ENCODE measurements at regions not wholly inside any gene's neighbourhood (a gene's known extent, or its start where the extent isn't known, plus 50 kb on each side); places are given as distances from the start of the nearest gene placed in this dataset.

DNA sequence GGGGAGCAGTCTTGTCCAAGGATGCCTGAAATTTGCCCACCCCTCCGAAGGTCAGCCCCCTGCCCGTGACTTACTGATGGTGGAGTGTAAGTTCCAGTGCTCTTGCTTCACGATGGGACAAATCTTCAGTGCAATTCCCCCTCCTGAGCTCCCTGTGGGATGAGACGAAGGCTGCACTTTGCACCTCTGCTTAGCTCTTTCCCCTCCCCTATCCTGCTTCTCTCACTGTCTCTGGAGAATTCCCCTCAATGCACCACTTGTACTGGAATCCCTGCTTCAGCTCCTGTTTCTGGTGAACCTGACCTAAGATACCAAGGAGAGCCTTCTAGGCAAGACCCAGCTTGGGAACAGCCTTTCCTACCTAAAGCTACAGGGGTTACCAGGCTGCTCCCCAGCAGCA lies 122.9 kb upstream of the ZMIZ1 start:
- Mint-ChIP-seq H3K4me3 (no peak overlapping the region), H3K9me3 (peaks cover 0 to 13% (median 3%) of the 10 kb centered on the region in 11 donors), H3K36me3 (peaks cover 0 to 6% (median 0%) of the 10 kb centered on the region in 5 donors), H3K27me3 (peaks cover 0 to 4% (median 0%) of the 10 kb centered on the region in 5 donors), H3K4me1 (peaks cover 0 to 31% (median 25%) of the 10 kb centered on the region in 7 donors), H3K27ac (peak overlapping the region in 6 of 9 donors; percentile 45 to 92 (median 64))
- ChIA-PET CTCF (interaction anchor here (1.2 kb wide), 1 partner anchor 249 kb away, joined by 3 read pairs; no protein-coding TSS in a partner anchor), POLR2A (no interaction called here)
- Histone ChIP-seq H3K4me3 (ENCODE audit: low read length) (no peak overlapping the region), H3K27ac (ENCODE audit: low read depth, low read length) (no peak overlapping the region), H3K36me3 (ENCODE audit: control insufficient read depth in 2 of 3, insufficient read depth in 3 of 3, low read length in 3 of 3) (no peaks in the 10 kb centered on the region), H3K9me3 (ENCODE audit: control insufficient read depth in 2 of 3, low read length in 3 of 3) (peaks cover 0 to 3% (median 0%) of the 10 kb centered on the region in 3 experiments), H3K4me1 (ENCODE audit: control insufficient read depth in 2 of 2, insufficient read depth in 2 of 2, low read length in 2 of 2) (peaks cover 0 to 10% of the 10 kb centered on the region in 2 donors), H3K27me3 (ENCODE audit: control insufficient read depth in 2 of 2, insufficient read depth in 2 of 2, low read length in 2 of 2) (no peaks in the 10 kb centered on the region)
- DNase-seq (no peak), ATAC-seq (no peak)
- intact Hi-C loops (cut with micrococcal nuclease) = no loop called here

DNA sequence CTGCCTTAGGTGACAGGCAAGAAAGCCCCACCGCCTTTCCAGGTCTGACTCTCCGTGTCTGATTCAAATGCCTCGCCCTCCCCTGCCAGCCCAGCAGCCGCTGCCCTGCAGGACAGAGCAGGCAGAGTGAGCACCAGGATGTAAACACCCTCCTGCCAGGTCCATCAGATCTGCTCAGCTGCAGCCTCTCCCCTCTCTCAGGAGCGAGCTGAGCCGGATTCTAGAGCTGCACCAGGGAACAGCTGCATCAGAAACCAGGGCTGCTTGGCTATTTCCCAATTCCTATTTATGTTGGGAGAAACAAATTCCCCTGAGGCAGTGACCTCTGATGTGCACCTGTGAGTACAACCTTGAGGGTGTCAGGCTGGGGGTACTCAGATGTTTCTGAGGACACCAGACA lies 121.5 kb upstream of the ZMIZ1 start:
- Histone ChIP-seq H3K4me1 (ENCODE audit: control insufficient read depth in 2 of 2, insufficient read depth in 2 of 2, low read length in 2 of 2) (peaks cover 0 to 10% of the 10 kb centered on the region in 2 donors), H3K27ac (ENCODE audit: low read depth, low read length) (no peak overlapping the region), H3K4me3 (ENCODE audit: low read length) (no peak overlapping the region), H3K9me3 (ENCODE audit: control insufficient read depth in 2 of 3, low read length in 3 of 3) (peaks cover 0 to 3% (median 0%) of the 10 kb centered on the region in 3 experiments), H3K36me3 (ENCODE audit: control insufficient read depth in 2 of 3, insufficient read depth in 3 of 3, low read length in 3 of 3) (no peaks in the 10 kb centered on the region), H3K27me3 (ENCODE audit: control insufficient read depth in 2 of 2, insufficient read depth in 2 of 2, low read length in 2 of 2) (no peaks in the 10 kb centered on the region)
- Mint-ChIP-seq H3K27me3 (peaks cover 0 to 6% (median 0%) of the 10 kb centered on the region in 5 donors), H3K27ac (no peak overlapping the region), H3K4me3 (no peak overlapping the region), H3K9me3 (peaks cover 0 to 13% (median 3%) of the 10 kb centered on the region in 11 donors), H3K36me3 (peaks cover 0 to 6% (median 0%) of the 10 kb centered on the region in 5 donors), H3K4me1 (peaks cover 0 to 31% (median 25%) of the 10 kb centered on the region in 7 donors)
- ChIA-PET CTCF (no interaction called here), POLR2A (no interaction called here)
- no peak for ATAC-seq
- intact Hi-C loops (cut with micrococcal nuclease) = no loop called here
- DNase-seq = no peak

DNA sequence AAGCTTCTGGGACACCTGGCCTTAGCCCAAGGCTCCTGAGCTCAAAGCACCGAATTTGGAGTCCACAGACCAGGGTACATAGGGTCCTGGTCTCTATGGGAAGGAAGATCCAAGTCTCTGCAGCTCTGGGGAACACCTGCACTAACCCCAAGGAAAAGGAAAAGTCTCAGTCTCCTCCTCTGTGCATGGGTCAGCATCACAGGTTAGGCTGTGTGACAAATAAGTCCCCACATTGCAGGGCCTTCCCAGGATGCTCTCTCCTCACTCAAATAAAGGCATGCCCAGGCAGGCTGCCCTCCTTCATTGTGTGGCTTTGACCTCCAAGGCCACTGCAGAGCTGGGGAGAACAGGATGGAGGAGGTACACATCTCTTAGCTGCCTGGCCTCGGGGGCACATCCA lies 121.0 kb upstream of the ZMIZ1 start:
- Mint-ChIP-seq H3K27me3 (peaks cover 0 to 6% (median 0%) of the 10 kb centered on the region in 5 donors), H3K4me1 (peaks cover 0 to 31% (median 25%) of the 10 kb centered on the region in 7 donors), H3K4me3 (no peak overlapping the region), H3K27ac (no peak overlapping the region), H3K9me3 (peaks cover 0 to 10% (median 3%) of the 10 kb centered on the region in 11 donors), H3K36me3 (peaks cover 0 to 3% (median 0%) of the 10 kb centered on the region in 5 donors)
- Histone ChIP-seq H3K27me3 (ENCODE audit: control insufficient read depth in 2 of 2, insufficient read depth in 2 of 2, low read length in 2 of 2) (no peaks in the 10 kb centered on the region), H3K9me3 (ENCODE audit: control insufficient read depth in 2 of 3, low read length in 3 of 3) (peaks cover 0 to 2% (median 0%) of the 10 kb centered on the region in 3 experiments), H3K4me1 (ENCODE audit: control insufficient read depth in 2 of 2, insufficient read depth in 2 of 2, low read length in 2 of 2) (peaks cover 0 to 10% of the 10 kb centered on the region in 2 donors), H3K27ac (ENCODE audit: low read depth, low read length) (no peak overlapping the region), H3K4me3 (ENCODE audit: low read length) (no peak overlapping the region), H3K36me3 (ENCODE audit: control insufficient read depth in 2 of 3, insufficient read depth in 3 of 3, low read length in 3 of 3) (no peaks in the 10 kb centered on the region)
- ChIA-PET POLR2A (no interaction called here), CTCF (no interaction called here)
- DNase-seq = no peak
- intact Hi-C loops (cut with micrococcal nuclease) = no loop called here
- ATAC-seq = no peak

DNA sequence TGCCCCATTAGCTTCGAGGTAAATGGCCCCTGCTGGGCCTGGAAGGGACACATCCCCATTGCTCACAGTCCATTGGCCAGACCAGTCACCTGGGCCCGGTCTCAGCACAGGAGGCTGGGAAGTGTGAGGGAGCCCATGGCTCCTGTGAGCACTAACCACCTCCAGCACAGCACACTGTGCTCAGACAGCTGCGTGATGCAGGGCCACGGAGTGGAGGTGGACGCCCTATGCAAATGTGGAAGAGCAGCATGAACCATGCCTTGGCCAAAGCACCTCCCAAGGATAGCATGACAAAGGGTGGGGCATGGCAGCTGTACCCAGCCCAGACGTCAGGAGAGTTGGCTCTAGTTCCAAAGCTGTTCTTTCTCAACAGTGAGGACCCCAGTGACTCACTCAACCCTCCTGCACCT lies 120.1 kb upstream of the ZMIZ1 start:
- no peaks in the 10 kb centered on the region for H3K36me3 ChIP-seq (ENCODE audit: control insufficient read depth in 2 of 3, insufficient read depth in 3 of 3, low read length in 3 of 3)
- POLR2A ChIA-PET = no interaction called here
- H3K27ac Mint-ChIP-seq = no peak overlapping the region

DNA sequence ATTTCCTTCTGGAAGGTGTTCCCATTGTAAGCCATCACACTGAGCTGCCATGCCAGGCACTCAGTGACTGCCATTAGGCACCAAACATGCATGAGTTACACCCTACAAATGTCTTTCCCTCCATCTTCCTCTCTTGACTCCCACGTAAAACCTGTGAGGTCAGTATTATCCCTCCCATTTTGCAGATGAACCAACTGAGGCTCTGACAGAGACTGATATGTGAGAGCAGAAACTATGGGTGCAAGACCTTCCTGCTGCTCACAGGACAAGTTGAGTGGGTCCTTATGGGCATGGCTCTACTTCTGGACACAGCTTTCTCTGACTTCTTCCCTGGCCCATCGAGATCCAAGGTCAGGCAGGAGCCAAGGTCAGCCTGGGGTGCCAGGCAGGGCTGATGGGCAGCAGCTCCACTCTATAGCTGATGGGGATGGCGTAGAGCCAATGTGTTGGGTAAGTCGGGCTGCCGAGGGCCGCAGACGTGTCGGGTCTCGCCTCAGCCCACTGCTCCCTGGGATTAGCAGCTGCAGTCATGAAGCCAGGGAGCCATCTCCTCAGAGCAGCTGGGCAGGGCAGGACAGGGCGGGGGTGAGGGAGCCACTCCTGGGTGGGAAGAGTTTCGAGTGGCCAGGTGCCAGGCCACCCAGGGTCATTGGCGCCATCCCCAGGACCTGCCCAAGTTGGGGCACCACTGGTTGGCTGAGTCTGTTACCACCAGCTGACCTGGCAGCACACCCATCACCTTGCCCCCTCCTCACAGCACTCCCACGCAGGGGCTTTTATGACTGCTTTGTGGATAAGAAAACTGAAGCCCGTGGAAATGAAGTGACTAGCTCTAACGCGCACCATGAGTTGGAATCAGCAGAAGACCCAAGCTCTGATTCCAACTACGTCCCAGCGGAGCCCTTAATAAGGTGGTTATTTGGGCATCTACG lies 117.8 kb upstream of the ZMIZ1 start:
- DNase-seq (no peak), ATAC-seq (no peak)
- ChIA-PET CTCF (no interaction called here), POLR2A (interaction anchor here (0.7 kb wide), 1 partner anchor 14 kb away, joined by 3 read pairs; no protein-coding TSS in a partner anchor)
- Histone ChIP-seq H3K27me3 (ENCODE audit: control insufficient read depth in 2 of 2, insufficient read depth in 2 of 2, low read length in 2 of 2) (no peaks in the 10 kb centered on the region), H3K27ac (ENCODE audit: low read depth, low read length) (no peak overlapping the region), H3K9me3 (ENCODE audit: control insufficient read depth in 2 of 3, low read length in 3 of 3) (no peaks in the 10 kb centered on the region), H3K36me3 (ENCODE audit: control insufficient read depth in 2 of 3, insufficient read depth in 3 of 3, low read length in 3 of 3) (no peaks in the 10 kb centered on the region), H3K4me3 (ENCODE audit: low read length) (no peak overlapping the region), H3K4me1 (ENCODE audit: control insufficient read depth in 2 of 2, insufficient read depth in 2 of 2, low read length in 2 of 2) (no peaks in the 10 kb centered on the region)
- Mint-ChIP-seq H3K27ac (no peak overlapping the region), H3K9me3 (no peaks in the 10 kb centered on the region), H3K36me3 (no peaks in the 10 kb centered on the region), H3K4me1 (peaks cover 0 to 9% (median 4%) of the 10 kb centered on the region in 7 donors), H3K27me3 (peaks cover 0 to 2% (median 0%) of the 10 kb centered on the region in 5 donors), H3K4me3 (no peak overlapping the region)
- intact Hi-C loops (cut with micrococcal nuclease) = no loop called here

More for the DNA sequence above, 120.1 kb upstream of the ZMIZ1 start:
- intact Hi-C loops (cut with micrococcal nuclease) = no loop called here
- CTCF ChIA-PET = no interaction called here
- H3K27ac ChIP-seq (ENCODE audit: low read depth, low read length) = no peak overlapping the region
- no peaks in the 10 kb centered on the region for H3K27me3 ChIP-seq (ENCODE audit: control insufficient read depth in 2 of 2, insufficient read depth in 2 of 2, low read length in 2 of 2)
- H3K36me3 Mint-ChIP-seq = no peaks in the 10 kb centered on the region
- H3K4me3 Mint-ChIP-seq = no peak overlapping the region
- H3K4me3 ChIP-seq (ENCODE audit: low read length) = no peak overlapping the region
- H3K4me1 Mint-ChIP-seq = peaks cover 0 to 31% (median 26%) of the 10 kb centered on the region in 7 donors
- ATAC-seq (no peak), DNase-seq (no peak)
- H3K4me1 ChIP-seq (ENCODE audit: control insufficient read depth in 2 of 2, insufficient read depth in 2 of 2, low read length in 2 of 2) = peaks cover 0 to 10% of the 10 kb centered on the region in 2 donors
- peaks cover 0 to 6% (median 0%) of the 10 kb centered on the region in 5 donors for H3K27me3 Mint-ChIP-seq
- no peaks in the 10 kb centered on the region for H3K9me3 ChIP-seq (ENCODE audit: control insufficient read depth in 2 of 3, low read length in 3 of 3)
- peaks cover 0 to under 1% (median 0%) of the 10 kb centered on the region in 11 donors for H3K9me3 Mint-ChIP-seq

DNA sequence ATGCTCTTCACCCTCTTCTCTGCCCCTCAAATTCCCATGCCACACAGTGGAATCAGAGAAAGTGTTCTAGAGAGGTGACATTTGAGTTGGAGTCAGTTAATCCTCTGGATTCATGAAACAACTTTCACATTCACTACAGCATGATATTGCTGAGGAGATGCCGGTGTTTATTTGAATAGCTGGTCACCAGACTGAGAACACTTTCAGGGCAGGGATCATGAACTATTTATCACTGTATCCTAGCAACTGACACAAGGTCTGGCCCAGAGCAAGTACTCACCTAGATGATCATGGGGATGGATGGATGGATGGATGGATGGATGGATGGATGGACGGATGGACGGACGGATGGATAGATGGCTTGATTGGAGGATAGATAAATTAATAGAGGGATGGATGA lies 116.7 kb upstream of the ZMIZ1 start:
- Mint-ChIP-seq H3K4me3 (no peak overlapping the region), H3K27me3 (peaks cover 0 to 2% (median 0%) of the 10 kb centered on the region in 5 donors), H3K9me3 (no peaks in the 10 kb centered on the region), H3K36me3 (no peaks in the 10 kb centered on the region), H3K27ac (peak overlapping the region in 1 of 9 donors; percentile 63), H3K4me1 (peaks cover 0 to 4% (median 0%) of the 10 kb centered on the region in 7 donors)
- H3K4me1 ChIP-seq (ENCODE audit: control insufficient read depth in 2 of 2, insufficient read depth in 2 of 2, low read length in 2 of 2) = no peaks in the 10 kb centered on the region
- intact Hi-C loops (cut with micrococcal nuclease) = no loop called here
- POLR2A ChIA-PET = no interaction called here
- DNase-seq (no peak), ATAC-seq (no peak)
- H3K27ac ChIP-seq (ENCODE audit: low read depth, low read length) = no peak overlapping the region
- H3K4me3 ChIP-seq (ENCODE audit: low read length) = no peak overlapping the region
- no peaks in the 10 kb centered on the region for H3K27me3 ChIP-seq (ENCODE audit: control insufficient read depth in 2 of 2, insufficient read depth in 2 of 2, low read length in 2 of 2)
- no peaks in the 10 kb centered on the region for H3K9me3 ChIP-seq (ENCODE audit: control insufficient read depth in 2 of 3, low read length in 3 of 3)
- no peaks in the 10 kb centered on the region for H3K36me3 ChIP-seq (ENCODE audit: control insufficient read depth in 2 of 3, insufficient read depth in 3 of 3, low read length in 3 of 3)
- CTCF ChIA-PET = no interaction called here

Data from naive thymus-derived CD4-positive, alpha-beta T cell (primary cell).